Lower leg skin (tissue), 4 donors: ENCODE measurements at regions not wholly inside any gene's neighbourhood (a gene's known extent, or its start where the extent isn't known, plus 50 kb on each side); places are given as distances from the start of the nearest gene placed in this dataset.
"Not testable (repeated sequence)": the region's sequence is repeated elsewhere in the genome, so short reads cannot be mapped to it uniquely, and the experiment has no call there.

Source experiments
- DNase-seq, 2 donors: peaks; one replicate each; pipeline ENCODE4 v3.0.0-alpha.2; 2019; ENCODE audit warnings: low spot score in 2 of 2
- H3K4me3 ChIP-seq: fragments of 200-600 bp; sonication (generic); 2 replicates; pipeline ENCODE4 v1.5.1; 2017; ENCODE audit warnings: mild to moderate bottlenecking, low read depth; ENCODE audit not compliant: poor library complexity, severe bottlenecking
- CTCF ChIP-seq, 3 donors: fragments of 450-650 bp; IDR thresholded peaks; one replicate each; pipeline ENCODE4 v1.5.1; 2016; ENCODE audit warnings: antibody characterized with exemption in 3 of 3, mild to moderate bottlenecking in 3 of 3, moderate library complexity in 2 of 3
- POLR2A ChIP-seq, 2 donors: fragments of 450-650 bp; IDR thresholded peaks; one replicate each; pipeline ENCODE4 v1.6.1; 2016 to 2017; ENCODE audit warnings: antibody characterized with exemption in 2 of 2, mild to moderate bottlenecking in 1 of 2, moderate library complexity in 1 of 2
- WGBS, 2 donors: methylation state at CpG; one replicate each; pipeline ENCODE4 v1.1.5; 2018; 5-methylcytosine and 5-hydroxymethylcytosine counted together
- intact Hi-C: fragments of 100-400 bp; cut with DNase I; formaldehyde crosslinking; loops from one replicate; pipeline ENCODE4 v1.15.0; 2023; ENCODE audit warnings: low total_unique reads

GRCh38 chr1:221040101-221040500 lies 160.9 kb downstream of the HLX start:
- no peak overlapping the region for H3K4me3 ChIP-seq
- intact Hi-C loops, result no loop called here
- 94 to 95% methylated on average over 1 of the region's 1 CpG for WGBS, 2 donors
- no peak for TF ChIP-seq CTCF (IDR thresholded peaks at IDR 0.05)
- TF ChIP-seq POLR2A (IDR thresholded peaks at IDR 0.05), result no peak
- DNase-seq, result no peak

DNA sequence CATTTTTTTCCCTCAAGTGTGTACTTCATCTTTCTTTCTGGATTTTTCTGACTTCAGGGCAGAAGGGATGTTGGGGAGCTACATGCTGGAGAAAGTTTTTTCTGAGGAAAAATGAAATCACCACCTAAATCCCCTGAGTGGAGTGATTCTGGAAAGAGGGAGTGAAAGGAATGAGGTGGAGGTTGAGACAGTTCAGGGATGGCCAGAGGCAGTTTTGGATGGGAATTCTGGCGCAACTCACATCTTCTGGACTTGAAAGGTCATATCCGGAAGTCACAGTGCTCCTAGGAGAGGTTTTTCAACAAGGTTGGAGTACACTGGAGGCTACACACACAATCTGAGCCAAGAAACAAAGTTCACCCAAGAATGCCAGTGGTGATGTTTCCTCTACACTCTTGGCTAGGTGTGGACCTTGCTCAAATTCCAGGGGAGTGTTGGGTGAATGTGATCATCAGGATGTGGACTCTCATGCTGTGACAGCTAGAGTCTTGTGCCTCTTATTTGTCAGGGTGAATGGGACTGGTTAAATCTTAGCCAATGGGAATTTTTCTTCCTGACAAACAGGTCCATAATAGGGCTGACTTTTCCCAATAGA lies 161.5 kb downstream of the HLX start:
- intact Hi-C loops, result no loop called here
- TF ChIP-seq POLR2A (IDR thresholded peaks at IDR 0.05) (no peak), CTCF (IDR thresholded peaks at IDR 0.05) (no peak)
- no peak for DNase-seq
- 61 to 64% methylated on average over 2 of the region's 2 CpGs for WGBS, 2 donors
- no peak overlapping the region for H3K4me3 ChIP-seq

DNA sequence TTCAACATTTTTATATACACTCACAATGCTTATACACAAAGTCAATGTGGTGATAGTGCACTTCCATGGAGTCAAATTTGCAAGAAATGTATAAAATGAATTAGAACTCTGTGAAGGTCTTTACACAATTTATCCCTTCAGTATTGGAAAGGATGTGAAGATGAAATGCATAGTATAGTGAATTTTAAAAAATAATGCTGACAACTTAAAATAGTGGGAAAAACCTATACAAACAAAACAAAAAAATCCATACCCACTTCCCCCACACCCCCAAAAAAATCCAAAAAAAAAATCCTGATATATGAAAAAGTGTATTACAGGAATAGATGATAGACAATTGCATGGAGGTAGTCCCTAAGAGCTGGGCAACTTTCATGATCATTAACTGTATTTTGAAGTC lies 165.3 kb downstream of the HLX start:
- intact Hi-C loops, result no loop called here
- no peak overlapping the region for H3K4me3 ChIP-seq
- DNase-seq, result no peak
- TF ChIP-seq CTCF (IDR thresholded peaks at IDR 0.05) (no peak), POLR2A (IDR thresholded peaks at IDR 0.05) (no peak)

DNA sequence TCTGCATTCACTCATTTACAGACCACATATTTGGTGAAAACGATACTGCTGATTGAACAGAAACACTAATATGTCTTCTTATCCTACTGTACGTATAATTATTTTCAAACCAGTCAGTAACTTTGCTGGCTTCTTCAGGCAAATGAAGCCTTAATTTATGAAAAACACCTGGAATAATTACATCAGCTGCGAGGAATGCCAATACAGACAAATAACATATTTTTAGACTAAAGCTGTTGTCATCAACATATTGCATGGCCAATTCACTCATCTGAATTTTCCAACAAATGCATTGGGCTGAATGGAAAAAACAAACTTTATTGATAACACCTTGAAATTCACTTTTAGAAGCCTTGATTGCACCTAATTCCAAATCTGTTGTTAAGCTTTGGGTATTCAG lies 165.9 kb downstream of the HLX start:
- H3K4me3 ChIP-seq, result no peak overlapping the region
- TF ChIP-seq CTCF (IDR thresholded peaks at IDR 0.05), result no peak
- TF ChIP-seq POLR2A (IDR thresholded peaks at IDR 0.05), result no peak
- whole genome bisulfite sequencing, 2 donors, result 53 to 68% methylated on average over 3 of the region's 3 CpGs
- no peak for DNase-seq
- intact Hi-C loops, result no loop called here

GRCh38 chr1:221045842-221046831 lies 166.9 kb downstream of the HLX start:
- 77 to 82% methylated on average over 5 of the region's 5 CpGs for WGBS, 2 donors
- DNase-seq, result no peak
- TF ChIP-seq POLR2A (IDR thresholded peaks at IDR 0.05), result no peak
- no peak for TF ChIP-seq CTCF (IDR thresholded peaks at IDR 0.05)
- intact Hi-C loops, result no loop called here
- H3K4me3 ChIP-seq, result no peak overlapping the region

- WGBS, 2 donors, result 84 to 88% methylated on average over 4 of the region's 4 CpGs
Observed at GRCh38 chr1:221051391-221051790, 172.1 kb downstream of the HLX start.

More at GRCh38 chr1:221051391-221051790, 172.1 kb downstream of the HLX start:
- intact Hi-C loops, DNase-seq, H3K4me3 ChIP-seq: not testable (repeated sequence)
